Memory B cell (primary cell): ENCODE measurements at regions not wholly inside any gene's neighbourhood (a gene's known extent, or its start where the extent isn't known, plus 50 kb on each side); places are given as distances from the start of the nearest gene placed in this dataset.

Source experiments
- ATAC-seq: fragments of 150-1000 bp; cut with Tn5 transposase; 2 replicates; pipeline ENCODE4 v1.10.0; 2021; ENCODE audit warnings: low read depth, mild to moderate bottlenecking, moderate library complexity
- DNase-seq, 2 donors: peaks; one replicate each; pipeline ENCODE4 v3.0.0; 2022; ENCODE audit warnings: low spot score in 2 of 2
- H3K27ac Mint-ChIP-seq: one replicate; pipeline ENCODE4 v1.8.0; 2022; ENCODE audit warnings: mild to moderate bottlenecking, moderate library complexity, mixed read lengths
- H3K27me3 Mint-ChIP-seq: one replicate; pipeline ENCODE4 v1.8.0; 2022; ENCODE audit warnings: mixed read lengths
- H3K36me3 Mint-ChIP-seq: one replicate; pipeline ENCODE4 v1.8.0; 2022; ENCODE audit warnings: mild to moderate bottlenecking, mixed read lengths
- H3K4me1 Mint-ChIP-seq: one replicate; pipeline ENCODE4 v1.8.0; 2022; ENCODE audit warnings: mixed read lengths
- H3K4me3 Mint-ChIP-seq: one replicate; pipeline ENCODE4 v1.8.0; 2022; ENCODE audit warnings: mild to moderate bottlenecking, moderate library complexity, mixed read lengths
- H3K9me3 Mint-ChIP-seq: one replicate; pipeline ENCODE4 v1.8.0; 2022; ENCODE audit warnings: mixed read lengths

DNA sequence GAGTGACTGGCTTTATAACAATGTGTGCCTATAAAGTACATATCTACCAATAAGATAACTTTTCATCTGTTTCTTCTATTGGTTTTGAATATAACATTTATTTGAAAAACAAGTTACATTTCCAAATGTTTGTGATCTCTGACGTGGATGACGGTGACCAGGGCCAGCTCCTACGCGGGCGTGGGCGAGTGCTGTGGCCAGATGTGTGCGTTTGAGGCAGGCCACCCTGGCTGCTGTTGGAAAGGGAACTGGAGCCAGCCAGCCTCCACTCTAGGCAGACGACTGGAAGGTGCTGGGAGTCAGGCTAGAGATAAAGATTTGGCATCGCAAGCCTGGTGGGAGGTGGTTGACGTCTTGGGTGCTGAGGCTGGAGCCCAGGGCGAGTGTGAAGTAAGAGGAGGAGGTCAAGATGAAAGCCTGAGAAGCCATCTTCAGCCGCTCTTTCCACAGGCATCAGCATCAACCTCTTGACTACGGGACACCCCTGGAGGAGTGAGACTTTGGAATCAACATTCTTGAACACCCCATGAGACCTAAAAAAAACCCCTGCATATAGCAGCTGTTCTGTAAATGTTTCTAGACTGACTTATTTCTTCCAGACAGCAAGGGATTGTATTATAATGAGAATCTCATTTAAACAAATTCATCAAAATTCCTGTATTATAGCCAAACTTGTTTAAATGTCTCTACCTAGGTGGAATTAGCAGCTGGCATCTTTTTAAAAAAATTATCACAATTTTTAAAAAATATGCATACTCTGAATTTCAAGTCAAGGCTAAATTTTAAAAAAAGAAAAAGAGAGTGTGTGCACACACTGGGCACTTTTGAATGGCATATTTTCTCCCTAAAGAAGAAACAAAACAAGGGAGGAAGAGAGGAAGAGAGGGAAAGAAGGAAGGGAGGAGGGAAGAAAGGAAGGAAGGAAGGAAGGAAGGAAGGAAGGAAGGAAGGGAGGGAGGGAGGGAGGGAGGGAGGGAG, 112.5 kb upstream of the SLC44A3 start:
- H3K4me1 Mint-ChIP-seq: no peaks in the 10 kb centered on the region
- no peaks in the 10 kb centered on the region for H3K36me3 Mint-ChIP-seq
- H3K27me3 Mint-ChIP-seq: peaks cover 3% of the 10 kb centered on the region
- no peaks in the 10 kb centered on the region for H3K9me3 Mint-ChIP-seq
- DNase-seq (no peak), ATAC-seq (no peak)
- no peak overlapping the region for H3K4me3 Mint-ChIP-seq
- no peak overlapping the region for H3K27ac Mint-ChIP-seq

- Mint-ChIP-seq H3K4me3 (no peak overlapping the region), H3K4me1 (no peaks in the 10 kb centered on the region), H3K36me3 (no peaks in the 10 kb centered on the region), H3K27ac (no peak overlapping the region), H3K9me3 (peaks cover 3% of the 10 kb centered on the region), H3K27me3 (peaks cover 2% of the 10 kb centered on the region)
- ATAC-seq: no peak
- DNase-seq: no peak
These were observed 117.7 kb upstream of the SLC44A3 start for GRCh38 chr1:94702442-94702815.

DNA sequence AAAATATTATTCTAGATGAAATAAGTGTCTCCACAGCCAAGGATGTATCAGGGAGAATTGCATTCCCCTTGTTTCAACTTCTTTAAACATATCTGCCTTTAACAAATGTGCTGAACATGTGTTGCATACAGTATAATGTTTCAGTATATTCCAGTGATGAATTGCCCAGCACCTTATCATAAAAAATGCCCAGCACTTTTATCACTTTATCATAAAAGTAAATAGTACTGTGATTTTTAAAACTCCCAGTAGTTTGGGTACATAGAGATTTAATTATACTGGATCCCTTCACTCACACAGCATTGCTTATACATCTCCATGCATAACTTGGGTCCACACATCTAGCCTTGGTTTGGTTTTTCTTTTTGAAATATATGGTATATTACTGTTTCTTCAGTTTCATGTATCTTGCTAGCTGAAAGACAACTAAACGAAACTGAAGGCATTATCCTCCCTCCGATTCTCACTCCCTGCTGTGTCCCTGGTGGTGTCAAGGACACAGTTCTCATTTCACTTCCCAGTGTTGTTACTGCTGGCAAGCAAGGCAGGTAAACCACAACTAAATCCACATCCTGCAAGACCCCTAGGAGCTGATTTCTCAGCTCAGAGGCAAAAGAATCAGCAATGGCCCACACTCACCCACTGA, 118.2 kb upstream of the SLC44A3 start:
- Mint-ChIP-seq H3K36me3 (no peaks in the 10 kb centered on the region), H3K27ac (no peak overlapping the region), H3K4me3 (no peak overlapping the region), H3K27me3 (peaks cover 2% of the 10 kb centered on the region), H3K4me1 (no peaks in the 10 kb centered on the region), H3K9me3 (peaks cover 3% of the 10 kb centered on the region)
- DNase-seq: no peak
- no peak for ATAC-seq

- no peak overlapping the region for H3K4me3 Mint-ChIP-seq
- H3K4me1 Mint-ChIP-seq: no peaks in the 10 kb centered on the region
- ATAC-seq (no peak), DNase-seq (no peak)
- peaks cover 3% of the 10 kb centered on the region for H3K9me3 Mint-ChIP-seq
- no peak overlapping the region for H3K27ac Mint-ChIP-seq
- H3K27me3 Mint-ChIP-seq: peaks cover 5% of the 10 kb centered on the region
- H3K36me3 Mint-ChIP-seq: no peaks in the 10 kb centered on the region
These were observed 121.2 kb upstream of the SLC44A3 start for GRCh38 chr1:94698759-94699502.

DNA sequence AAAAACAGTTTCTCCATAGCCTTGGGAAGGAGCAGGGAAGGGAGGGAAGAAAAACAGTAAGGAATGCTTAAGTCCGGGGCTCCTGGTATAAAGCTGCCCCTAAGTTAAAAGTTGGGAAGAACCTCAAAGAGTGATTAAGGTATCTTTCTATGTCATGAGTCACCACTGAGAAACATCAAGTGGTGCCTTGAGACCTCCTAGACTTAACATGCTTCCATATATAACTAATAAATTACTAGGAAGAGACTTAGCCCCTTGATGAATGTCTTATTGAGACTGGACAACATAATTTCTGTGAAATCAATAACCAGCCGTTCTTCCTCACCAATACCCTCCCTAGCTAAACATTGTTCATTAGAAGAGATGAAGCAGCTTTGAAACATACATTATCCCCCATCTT, 121.8 kb upstream of the SLC44A3 start:
- Mint-ChIP-seq H3K36me3 (no peaks in the 10 kb centered on the region), H3K27ac (no peak overlapping the region), H3K9me3 (peaks cover 3% of the 10 kb centered on the region), H3K4me1 (no peaks in the 10 kb centered on the region), H3K27me3 (peaks cover 8% of the 10 kb centered on the region), H3K4me3 (no peak overlapping the region)
- ATAC-seq (no peak), DNase-seq (no peak)

GRCh38 chr1:94697839-94698238, 122.3 kb upstream of the SLC44A3 start:
- H3K27ac Mint-ChIP-seq: no peak overlapping the region
- DNase-seq: no peak
- H3K36me3 Mint-ChIP-seq: no peaks in the 10 kb centered on the region

DNA sequence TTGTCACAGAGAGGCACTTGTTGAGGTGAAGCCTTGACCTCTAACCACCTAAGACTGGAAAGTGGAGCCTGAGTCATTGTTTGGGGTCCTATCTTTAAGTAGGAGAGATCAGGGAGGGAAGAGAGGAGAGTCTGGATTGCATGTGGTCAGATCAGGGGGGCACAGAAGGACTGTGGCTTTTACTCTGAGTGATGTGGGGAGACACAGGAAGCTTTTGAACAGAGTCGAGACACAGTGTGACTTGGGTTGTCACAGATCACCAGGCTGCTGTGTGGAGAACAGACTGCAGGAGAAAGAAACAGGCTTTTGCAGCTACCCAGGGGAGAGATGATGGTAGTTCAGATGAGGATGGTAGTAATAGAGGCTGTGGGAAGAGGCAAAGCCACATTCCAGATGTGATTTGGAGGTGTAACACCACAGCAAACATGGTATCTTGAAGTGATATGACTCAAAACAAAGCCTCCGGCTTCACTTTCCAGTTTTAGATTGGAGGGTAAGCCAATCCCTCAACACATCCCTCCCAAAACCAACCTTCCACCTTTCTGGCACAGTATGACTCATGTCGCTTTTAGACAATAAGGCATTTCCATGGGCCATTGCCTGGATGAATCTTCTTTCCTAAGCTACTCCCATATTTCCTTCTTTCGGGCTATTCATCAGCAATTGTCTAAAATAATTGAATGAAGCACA, 125.8 kb upstream of the SLC44A3 start:
- Mint-ChIP-seq H3K9me3 (peaks cover 1% of the 10 kb centered on the region), H3K4me1 (no peaks in the 10 kb centered on the region), H3K4me3 (no peak overlapping the region), H3K27ac (no peak overlapping the region), H3K36me3 (no peaks in the 10 kb centered on the region), H3K27me3 (peaks cover 13% of the 10 kb centered on the region)
- no peak for DNase-seq
- no peak for ATAC-seq

More at GRCh38 chr1:94697839-94698238, 122.3 kb upstream of the SLC44A3 start:
- peaks cover 3% of the 10 kb centered on the region for H3K9me3 Mint-ChIP-seq
- H3K4me1 Mint-ChIP-seq: no peaks in the 10 kb centered on the region
- no peak for ATAC-seq
- H3K4me3 Mint-ChIP-seq: no peak overlapping the region
- H3K27me3 Mint-ChIP-seq: peaks cover 9% of the 10 kb centered on the region

DNA sequence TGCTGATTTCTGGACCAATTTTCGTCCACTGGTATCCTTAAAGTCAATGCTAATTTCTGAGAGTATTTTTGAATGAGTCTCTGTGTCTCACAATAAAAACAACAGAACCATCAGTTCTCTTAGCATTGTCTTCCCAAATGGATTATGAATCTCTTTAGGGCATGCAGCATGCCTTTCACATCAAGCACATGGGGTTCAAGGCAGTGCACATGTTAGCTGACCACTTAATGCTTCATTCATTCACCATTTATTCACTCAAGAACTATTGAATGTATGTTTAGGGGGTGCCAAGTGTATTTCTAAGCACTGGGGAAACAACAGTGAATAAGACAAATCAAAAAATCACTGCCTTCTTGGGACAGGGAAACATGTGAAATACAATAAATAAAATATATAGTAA, 126.7 kb upstream of the SLC44A3 start:
- H3K4me1 Mint-ChIP-seq: no peaks in the 10 kb centered on the region
- ATAC-seq (no peak), DNase-seq (no peak)
- H3K9me3 Mint-ChIP-seq: peaks cover 1% of the 10 kb centered on the region
- no peaks in the 10 kb centered on the region for H3K36me3 Mint-ChIP-seq
- peaks cover 13% of the 10 kb centered on the region for H3K27me3 Mint-ChIP-seq
- no peak overlapping the region for H3K4me3 Mint-ChIP-seq
- no peak overlapping the region for H3K27ac Mint-ChIP-seq

- Mint-ChIP-seq H3K9me3 (peaks cover 1% of the 10 kb centered on the region), H3K36me3 (no peaks in the 10 kb centered on the region), H3K27ac (no peak overlapping the region), H3K4me3 (no peak overlapping the region), H3K4me1 (no peaks in the 10 kb centered on the region), H3K27me3 (peaks cover 13% of the 10 kb centered on the region)
- ATAC-seq (no peak), DNase-seq (no peak)
These were observed 127.1 kb upstream of the SLC44A3 start for GRCh38 chr1:94693029-94693428.

DNA sequence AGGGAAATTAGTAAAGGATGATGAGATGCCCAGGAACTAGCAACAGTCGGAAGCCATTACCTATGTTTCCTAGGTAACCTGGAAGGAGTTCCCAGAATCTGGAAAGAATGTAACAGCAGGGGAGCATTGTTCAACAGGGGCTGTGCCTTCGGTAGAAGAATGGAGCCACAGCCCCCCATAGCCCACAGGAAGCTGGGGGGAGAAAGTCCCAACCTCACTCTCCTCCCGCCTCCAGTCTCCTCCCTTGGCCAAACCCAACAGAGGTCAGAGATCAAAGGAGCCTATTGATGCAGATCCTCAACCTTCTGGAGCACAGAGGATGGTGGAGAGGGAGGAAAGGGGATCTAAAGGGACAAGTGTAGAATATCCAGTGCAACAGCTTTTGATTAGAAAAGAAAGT, 131.5 kb upstream of the SLC44A3 start:
- no peak overlapping the region for H3K4me3 Mint-ChIP-seq
- ATAC-seq (no peak), DNase-seq (no peak)
- peaks cover 12% of the 10 kb centered on the region for H3K27me3 Mint-ChIP-seq
- H3K27ac Mint-ChIP-seq: no peak overlapping the region
- H3K4me1 Mint-ChIP-seq: no peaks in the 10 kb centered on the region
- peaks cover 2% of the 10 kb centered on the region for H3K9me3 Mint-ChIP-seq
- H3K36me3 Mint-ChIP-seq: no peaks in the 10 kb centered on the region

- no peak overlapping the region for H3K27ac Mint-ChIP-seq
- no peak overlapping the region for H3K4me3 Mint-ChIP-seq
- peaks cover 10% of the 10 kb centered on the region for H3K27me3 Mint-ChIP-seq
- no peaks in the 10 kb centered on the region for H3K36me3 Mint-ChIP-seq
- DNase-seq (no peak), ATAC-seq (no peak)
- H3K9me3 Mint-ChIP-seq: peaks cover 2% of the 10 kb centered on the region
- no peaks in the 10 kb centered on the region for H3K4me1 Mint-ChIP-seq
These were observed 133.3 kb upstream of the SLC44A3 start for GRCh38 chr1:94686882-94687281.

DNA sequence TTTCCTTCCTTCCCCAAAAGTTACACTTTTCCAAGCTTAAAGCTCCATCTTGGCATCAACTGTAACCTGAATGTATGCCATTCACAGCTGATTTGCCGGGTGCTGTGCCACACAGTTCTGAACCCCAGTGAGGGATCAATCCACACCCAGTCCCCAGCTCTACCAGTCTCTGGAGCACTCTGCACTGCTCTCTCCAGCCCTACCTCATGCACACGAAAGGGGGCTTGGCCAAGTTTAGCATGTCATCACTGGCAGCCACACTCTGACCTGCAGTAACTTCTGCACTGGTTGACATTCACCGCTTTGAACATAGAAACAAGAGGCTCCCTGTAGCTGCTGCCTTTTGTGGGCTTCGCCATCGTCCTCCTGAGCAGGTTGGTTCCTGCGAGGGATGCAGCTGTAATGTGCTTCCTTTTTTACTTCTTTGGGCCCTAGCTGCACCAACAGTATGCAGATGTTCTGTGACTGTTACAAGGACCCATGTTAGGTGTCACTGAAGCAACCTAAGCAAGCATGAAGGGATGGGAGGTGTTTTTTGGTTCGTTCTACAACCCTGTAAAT, 135.4 kb upstream of the SLC44A3 start:
- DNase-seq (no peak), ATAC-seq (no peak)
- Mint-ChIP-seq H3K4me3 (no peak overlapping the region), H3K4me1 (no peaks in the 10 kb centered on the region), H3K36me3 (no peaks in the 10 kb centered on the region), H3K9me3 (peaks cover 1% of the 10 kb centered on the region), H3K27ac (no peak overlapping the region), H3K27me3 (peaks cover 6% of the 10 kb centered on the region)

GRCh38 chr1:94683886-94684285, 136.3 kb upstream of the SLC44A3 start:
- H3K36me3 Mint-ChIP-seq: no peaks in the 10 kb centered on the region
- DNase-seq: no peak
- ATAC-seq: no peak
- H3K4me3 Mint-ChIP-seq: no peak overlapping the region
- peaks cover 7% of the 10 kb centered on the region for H3K27me3 Mint-ChIP-seq
- H3K9me3 Mint-ChIP-seq: peaks cover 1% of the 10 kb centered on the region
- H3K4me1 Mint-ChIP-seq: no peaks in the 10 kb centered on the region
- no peak overlapping the region for H3K27ac Mint-ChIP-seq
